A673 (cell line): ENCODE measurements at regions not wholly inside any gene's neighbourhood (a gene's known extent, or its start where the extent isn't known, plus 50 kb on each side); places are given as distances from the start of the nearest gene placed in this dataset.

Experiments
- BruUV-seq: library from RNA; stranded (reverse); fragments of 400-500 nt; replicated peaks from 2 replicates; lab custom pipeline; 2021; lab: Mats Ljungman, UMichigan
- CTCF ChIA-PET: fragments of 300-600 bp; sonication (Branson Sonifier 250); formaldehyde crosslinking; loops from one replicate; lab custom pipeline; 2022; ENCODE audit warnings: antibody characterized with exemption; lab: Charles Lee
- POLR2A ChIA-PET: fragments of 300-600 bp; sonication (Branson Sonifier 250); formaldehyde crosslinking; loops from one replicate; lab custom pipeline; 2022; ENCODE audit warnings: antibody characterized with exemption; ENCODE audit not compliant: low non-redundant PET; lab: Charles Lee
- DNase-seq: peaks from one replicate; pipeline ENCODE4 v3.0.0-alpha.2; 2015; ENCODE audit warnings: low spot score
- H3K27ac ChIP-seq: fragments of 200-600 bp; sonication (generic); 2 replicates; pipeline ENCODE4 v1.5.1; 2016; ENCODE audit warnings: mixed run types, low read depth, mild to moderate bottlenecking, mixed read lengths, antibody characterized with exemption, low read length; ENCODE audit not compliant: poor library complexity, severe bottlenecking
- H3K27me3 ChIP-seq: fragments of 200-600 bp; sonication (generic); replicated peaks from 2 replicates; pipeline ENCODE4 v1.6.1; 2017; ENCODE audit warnings: mixed run types, low read depth, mild to moderate bottlenecking, mixed read lengths, antibody characterized with exemption, low read length; ENCODE audit not compliant: insufficient read depth, poor library complexity
- H3K36me3 ChIP-seq: fragments of 200-600 bp; sonication (generic); 2 replicates; pipeline ENCODE4 v1.6.1; 2016; ENCODE audit warnings: mixed run types, mild to moderate bottlenecking, mixed read lengths, antibody characterized with exemption, low read length; ENCODE audit not compliant: insufficient read depth, poor library complexity, severe bottlenecking
- H3K4me1 ChIP-seq: fragments of 200-600 bp; sonication (generic); 2 replicates; pipeline ENCODE4 v1.6.1; 2017; ENCODE audit warnings: mixed run types, mild to moderate bottlenecking, mixed read lengths, antibody characterized with exemption, low read length; ENCODE audit not compliant: insufficient read depth, poor library complexity, severe bottlenecking
- H3K4me3 ChIP-seq: fragments of 200-600 bp; sonication (generic); 2 replicates; pipeline ENCODE4 v1.5.1; 2016; ENCODE audit warnings: low read depth, mixed run types, mild to moderate bottlenecking, mixed read lengths, low read length; ENCODE audit not compliant: poor library complexity, severe bottlenecking
- H3K9me3 ChIP-seq: fragments of 200-600 bp; sonication (generic); 2 replicates; pipeline ENCODE4 v1.6.1; 2016; ENCODE audit warnings: mixed run types, low read depth, mild to moderate bottlenecking, mixed read lengths, antibody characterized with exemption, low read length; ENCODE audit not compliant: poor library complexity, severe bottlenecking
- CTCF ChIP-seq: fragments of 300-800, 200-600 bp; sonication (generic); conservative IDR thresholded peaks from 2 replicates; pipeline ENCODE4 v1.5.1; 2017; ENCODE audit warnings: low read depth, mild to moderate bottlenecking, antibody characterized with exemption, low read length, moderate library complexity, mixed read lengths
- EZH2 ChIP-seq: fragments of 200-600 bp; sonication (generic); IDR thresholded peaks from 2 replicates; pipeline ENCODE4 v1.6.1; 2017; ENCODE audit warnings: borderline replicate concordance, low read depth, mild to moderate bottlenecking, mixed read lengths, antibody characterized with exemption, low read length; ENCODE audit not compliant: poor library complexity, severe bottlenecking
- intact Hi-C: fragments of 100-400 bp; cut with micrococcal nuclease; formaldehyde crosslinking; loops from one replicate; pipeline ENCODE4 v1.10.0; 2022; ENCODE audit not compliant: unreplicated experiment

GRCh38 chrX:45959567-45959966 lies 585.7 kb downstream of the ZNF674 start:
- DNase-seq, result no peak
- H3K27me3 ChIP-seq, result no peaks in the 10 kb centered on the region
- no peak for TF ChIP-seq CTCF
- TF ChIP-seq EZH2, result no peak
- no peaks in the 10 kb centered on the region for H3K36me3 ChIP-seq
- no peaks in the 10 kb centered on the region for H3K4me1 ChIP-seq
- ChIA-PET CTCF (no interaction called here), POLR2A (no interaction called here)
- intact Hi-C loops, result no loop called here
- no TSS peak for BruUV-seq
- peaks cover 3% of the 10 kb centered on the region for H3K9me3 ChIP-seq
- no peak overlapping the region for H3K27ac ChIP-seq
- no peak overlapping the region for H3K4me3 ChIP-seq

GRCh38 chrX:45956191-45956870 lies 588.9 kb downstream of the ZNF674 start:
- BruUV-seq, result no TSS peak
- Histone ChIP-seq H3K9me3 (peaks cover 3% of the 10 kb centered on the region), H3K27me3 (no peaks in the 10 kb centered on the region), H3K4me3 (no peak overlapping the region), H3K36me3 (no peaks in the 10 kb centered on the region), H3K27ac (no peak overlapping the region), H3K4me1 (no peaks in the 10 kb centered on the region)
- ChIA-PET CTCF (no interaction called here), POLR2A (no interaction called here)
- intact Hi-C loops, result no loop called here
- no peak for DNase-seq
- TF ChIP-seq EZH2, result no peak

- POLR2A ChIA-PET, result no interaction called here
- Histone ChIP-seq H3K4me1 (no peaks in the 10 kb centered on the region), H3K27me3 (no peaks in the 10 kb centered on the region), H3K36me3 (no peaks in the 10 kb centered on the region), H3K27ac (no peak overlapping the region), H3K4me3 (no peak overlapping the region), H3K9me3 (peaks cover 3% of the 10 kb centered on the region)
- no peak for DNase-seq
- CTCF ChIA-PET, result no interaction called here
- intact Hi-C loops, result no loop called here
- TF ChIP-seq CTCF (no peak), EZH2 (no peak)
- BruUV-seq, result no TSS peak
These were observed 589.6 kb downstream of the ZNF674 start for GRCh38 chrX:45955661-45956060.

- CTCF ChIA-PET, result no interaction called here
- intact Hi-C loops, result no loop called here
- Histone ChIP-seq H3K4me3 (no peak overlapping the region), H3K36me3 (no peaks in the 10 kb centered on the region), H3K4me1 (no peaks in the 10 kb centered on the region), H3K27ac (no peak overlapping the region), H3K27me3 (no peaks in the 10 kb centered on the region), H3K9me3 (no peaks in the 10 kb centered on the region)
- no peak for DNase-seq
- POLR2A ChIA-PET, result no interaction called here
- no peak for TF ChIP-seq CTCF
- no peak for TF ChIP-seq EZH2
- no TSS peak for BruUV-seq
These were observed 591.2 kb downstream of the ZNF674 start for GRCh38 chrX:45954026-45954425.
